H1 (cell line): ENCODE measurements at regions not wholly inside any gene's neighbourhood (a gene's known extent, or its start where the extent isn't known, plus 50 kb on each side); places are given as distances from the start of the nearest gene placed in this dataset.

Source experiments
- CTCF ChIA-PET: fragments of 300-600 bp; sonication (Branson Sonifier 250); formaldehyde crosslinking; loops from one replicate; lab custom pipeline; 2021; ENCODE audit not compliant: partially characterized antibody; lab: Charles Lee
- POLR2A ChIA-PET: fragments of 300-600 bp; sonication (Branson Sonifier 250); formaldehyde crosslinking; loops from one replicate; lab custom pipeline; 2021; ENCODE audit warnings: inconsistent platforms; ENCODE audit not compliant: partially characterized antibody; lab: Charles Lee
- DNase-seq, 2 experiments: peaks; one replicate each; pipeline versions ENCODE4 v3.0.0 to v3.0.0-alpha.2; 2010 to 2022; ENCODE audit warnings: low spot score in 2 of 2, low read depth in 1 of 2, mixed read lengths in 1 of 2
- FAIRE-seq: peaks from 2 replicates; lab custom pipeline; 2011; peaks lifted over from hg19 to GRCh38; lab: Jason Lieb, UNC
- H2AFZ ChIP-seq: 2 replicates; pipeline ENCODE4 v1.8.1; 2012; ENCODE audit warnings: low read length, inconsistent platforms
- H2AK5ac ChIP-seq: 2 replicates; pipeline ENCODE4 v1.6.1; 2013; ENCODE audit warnings: low read depth, low read length
- H2BK120ac ChIP-seq: replicated peaks from 2 replicates; pipeline ENCODE3; 2013; ENCODE audit warnings: low read depth, low read length, inconsistent platforms
- H2BK12ac ChIP-seq: 2 replicates; pipeline ENCODE4 v1.6.1; 2013; ENCODE audit warnings: low read depth, low read length
- H2BK15ac ChIP-seq: 2 replicates; pipeline ENCODE4 v1.6.1; 2013; ENCODE audit warnings: low read length
- H2BK20ac ChIP-seq: 2 replicates; pipeline ENCODE4 v1.6.1; 2013; ENCODE audit warnings: low read length
- H2BK5ac ChIP-seq: 2 replicates; pipeline ENCODE4 v1.6.1; 2013; ENCODE audit warnings: low read depth, low read length
- H3K14ac ChIP-seq: 2 replicates; pipeline ENCODE4 v1.6.1; 2013; ENCODE audit warnings: inconsistent platforms; ENCODE audit not compliant: insufficient read length
- H3K18ac ChIP-seq: 2 replicates; pipeline ENCODE4 v1.6.1; 2013; ENCODE audit warnings: low read length; ENCODE audit errors: extremely low read depth
- H3K23ac ChIP-seq: 2 replicates; pipeline ENCODE4 v1.6.1; 2013; ENCODE audit warnings: inconsistent platforms; ENCODE audit not compliant: insufficient read length
- H3K23me2 ChIP-seq: 2 replicates; pipeline ENCODE4 v1.6.1; 2013; ENCODE audit warnings: low read depth, low read length
- H3K27ac ChIP-seq: 2 replicates; pipeline ENCODE4 v1.6.1; 2011; ENCODE audit warnings: low read depth, low read length, inconsistent platforms
- H3K27me3 ChIP-seq, 4 experiments: replicated peaks in 1 of 4; 1 replicate in 1 of 4; 2 replicates in 3 of 4; pipeline versions ENCODE4 v1.6.1 to v1.8.1; 2011 to 2013; ENCODE audit warnings: low read length in 3 of 4, mild to moderate bottlenecking in 3 of 4, inconsistent platforms in 2 of 4, mixed read lengths in 2 of 4, moderate library complexity in 1 of 4; ENCODE audit not compliant: control insufficient read depth in 3 of 4, insufficient read depth in 3 of 4; ENCODE audit errors: extremely low read depth in 1 of 4
- H3K36me3 ChIP-seq, 4 experiments: 2 replicates each; pipeline versions ENCODE4 v1.6.1 to v1.8.1; 2011 to 2013; ENCODE audit warnings: mild to moderate bottlenecking in 4 of 4, low read length in 3 of 4, moderate library complexity in 2 of 4, control low read depth in 1 of 4, inconsistent platforms in 1 of 4; ENCODE audit not compliant: insufficient read depth in 4 of 4, control insufficient read depth in 2 of 4
- H3K4ac ChIP-seq: replicated peaks from 2 replicates; pipeline ENCODE3; 2013; ENCODE audit warnings: low read length, low read depth, mixed read lengths, inconsistent platforms; ENCODE audit not compliant: insufficient read length
- H3K4me1 ChIP-seq, 4 experiments: replicated peaks in 1 of 4; 1 replicate in 1 of 4; 2 replicates in 3 of 4; pipeline versions ENCODE4 v1.6.1 to v1.8.1; 2011 to 2013; ENCODE audit warnings: low read length in 3 of 4, inconsistent platforms in 2 of 4, mixed read lengths in 1 of 4; ENCODE audit not compliant: insufficient read depth in 4 of 4, control insufficient read depth in 3 of 4
- H3K4me2 ChIP-seq, 2 experiments: 2 replicates each; pipeline versions ENCODE4 v1.6.1 to v1.8.1; 2011 to 2013; ENCODE audit warnings: low read depth in 2 of 2, low read length in 2 of 2, control low read depth in 1 of 2, inconsistent platforms in 1 of 2, mild to moderate bottlenecking in 1 of 2; ENCODE audit not compliant: insufficient read depth in 1 of 2
- H3K4me3 ChIP-seq, 4 experiments: fragments of 200-600, 300-600 bp in 1 of 4; sonication (generic), shearing (Covaris generic), sonication (Bioruptor Twin) in 1 of 4; 2 replicates each; pipeline versions ENCODE4 v1.5.1 to v1.8.1; 2011 to 2016; ENCODE audit warnings: low read length in 4 of 4, low read depth in 3 of 4, control low read depth in 2 of 4, inconsistent platforms in 2 of 4, mild to moderate bottlenecking in 2 of 4, mixed read lengths in 1 of 4, moderate library complexity in 1 of 4; ENCODE audit not compliant: insufficient read depth in 2 of 4; ENCODE audit errors: extremely low read depth in 1 of 4
- H3K56ac ChIP-seq: replicated peaks from 2 replicates; pipeline ENCODE3; 2013; ENCODE audit warnings: low read depth, mild to moderate bottlenecking, mixed read lengths, low read length, inconsistent platforms; ENCODE audit not compliant: insufficient read length
- H3K79me1 ChIP-seq: 2 replicates; pipeline ENCODE4 v1.6.1; 2013; ENCODE audit warnings: low read depth, low read length, control low read depth
- H3K79me2 ChIP-seq, 2 experiments: 2 replicates each; pipeline versions ENCODE4 v1.6.1 to v1.8.1; 2012 to 2013; ENCODE audit warnings: low read length in 2 of 2, mild to moderate bottlenecking in 2 of 2, inconsistent platforms in 1 of 2; ENCODE audit not compliant: insufficient read depth in 2 of 2, control insufficient read depth in 1 of 2
- H3K9ac ChIP-seq, 4 experiments: replicated peaks in 1 of 4; 1 replicate in 1 of 4; 2 replicates in 3 of 4; pipeline versions ENCODE4 v1.6.1 to v1.8.1; 2011 to 2013; ENCODE audit warnings: low read depth in 3 of 4, low read length in 3 of 4, control low read depth in 2 of 4, mild to moderate bottlenecking in 2 of 4, moderate library complexity in 2 of 4, inconsistent platforms in 1 of 4; ENCODE audit errors: extremely low read depth in 1 of 4
- H3K9me3 ChIP-seq, 2 experiments: 2 replicates each; pipeline versions ENCODE4 v1.6.1 to v1.8.1; 2012 to 2013; ENCODE audit warnings: mild to moderate bottlenecking in 2 of 2, moderate library complexity in 2 of 2, control low read depth in 1 of 2, inconsistent platforms in 1 of 2, low read depth in 1 of 2, low read length in 1 of 2, mixed read lengths in 1 of 2; ENCODE audit not compliant: insufficient read depth in 2 of 2
- H4K20me1 ChIP-seq, 2 experiments: replicated peaks in 1 of 2; 2 replicates each; pipeline versions ENCODE3 to v1.8.1; 2011 to 2013; ENCODE audit warnings: inconsistent platforms in 2 of 2, low read length in 2 of 2, mild to moderate bottlenecking in 1 of 2; ENCODE audit not compliant: insufficient read depth in 2 of 2, control insufficient read depth in 1 of 2
- H4K5ac ChIP-seq: 2 replicates; pipeline ENCODE4 v1.6.1; 2013; ENCODE audit warnings: low read length, low read depth, mixed read lengths, inconsistent platforms; ENCODE audit not compliant: insufficient read length
- H4K8ac ChIP-seq: 2 replicates; pipeline ENCODE4 v1.8.0; 2013; ENCODE audit warnings: mild to moderate bottlenecking, moderate library complexity, low read length, inconsistent platforms; ENCODE audit not compliant: insufficient read depth; ENCODE audit errors: extremely low read depth
- H4K91ac ChIP-seq: replicated peaks from 2 replicates; pipeline ENCODE3; 2013; ENCODE audit warnings: low read length, mixed read lengths, inconsistent platforms; ENCODE audit not compliant: insufficient read length
- FOSL1 ChIP-seq: IDR thresholded peaks from 2 replicates; pipeline ENCODE4 v1.6.1; 2011; ENCODE audit warnings: mild to moderate bottlenecking, low read depth, low read length, moderate library complexity; ENCODE audit not compliant: insufficient read depth
- JUND ChIP-seq: IDR thresholded peaks from 2 replicates; pipeline ENCODE4 v1.6.1; 2011; ENCODE audit warnings: mild to moderate bottlenecking, improper control_type of control experiment, low read length
- KDM4A ChIP-seq: IDR thresholded peaks from one replicate; pipeline ENCODE4 v1.7.1; 2012; ENCODE audit warnings: low read depth, mild to moderate bottlenecking, moderate library complexity, low read length, inconsistent platforms; ENCODE audit not compliant: severe bottlenecking
- POU5F1 ChIP-seq: IDR thresholded peaks from 2 replicates; pipeline ENCODE4 v1.6.1; 2011; ENCODE audit warnings: low read depth, mild to moderate bottlenecking, low read length, moderate library complexity
- SIRT6 ChIP-seq: IDR thresholded peaks from one replicate; pipeline ENCODE4 v1.7.1; 2012; ENCODE audit warnings: low read length, inconsistent platforms
- SP4 ChIP-seq: IDR thresholded peaks from 2 replicates; pipeline ENCODE4 v1.6.1; 2012; ENCODE audit warnings: low read length, inconsistent platforms
- USF2 ChIP-seq: IDR thresholded peaks from 2 replicates; pipeline ENCODE4 v1.6.1; 2011; ENCODE audit warnings: low read length, improper control_type of control experiment
- WGBS, 2 experiments: shearing (Covaris generic) in 1 of 2; methylation state at CpG; one replicate each; pipeline versions ENCODE4 v1.1.6 to v1.1.7; 2013 to 2015; ENCODE audit warnings: low lambda C conversion rate in 2 of 2, mixed read lengths in 2 of 2, inconsistent platforms in 1 of 2, low coverage in 1 of 2, missing lambda C conversion rate in 1 of 2; ENCODE audit not compliant: insufficient replicate concordance in 2 of 2, insufficient coverage in 1 of 2, insufficient read length in 1 of 2; ENCODE audit errors: extremely low coverage in 1 of 2, missing lambda C conversion rate in 1 of 2; 5-methylcytosine and 5-hydroxymethylcytosine counted together

GRCh38 chr2:181389524-181389923, 67.7 kb upstream of the ITGA4 start:
- TF ChIP-seq SIRT6 (no peak), USF2 (no peak), KDM4A (no peak), SP4 (no peak), FOSL1 (no peak), JUND (no peak), POU5F1 (no peak)
- TF ChIP-seq, all 59 proteins: peak for 0
- Histone ChIP-seq H2BK12ac (no peak overlapping the region), H2BK20ac (no peak overlapping the region; the same call in 1 of the 2 replicates), H3K4me3 (no peak overlapping the region), H3K18ac (no peak overlapping the region), H3K23me2 (no peaks in the 10 kb centered on the region), H3K14ac (no peak overlapping the region), H2AFZ (no peak overlapping the region), H2BK5ac (no peak overlapping the region), H3K27ac (no peak overlapping the region), H4K20me1 (no peaks in the 10 kb centered on the region), H3K56ac (no peak overlapping the region), H2AK5ac (no peak overlapping the region), H3K4ac (no peak overlapping the region), H3K4me2 (no peak overlapping the region), H3K36me3 (no peaks in the 10 kb centered on the region), H4K5ac (no peak overlapping the region), H2BK120ac (no peak overlapping the region), H2BK15ac (no peak overlapping the region), H4K91ac (no peak overlapping the region), H3K23ac (no peak overlapping the region), H3K9me3 (no peaks in the 10 kb centered on the region), H4K8ac (no peak overlapping the region), H3K9ac (no peak overlapping the region), H3K79me1 (no peaks in the 10 kb centered on the region), H3K79me2 (no peaks in the 10 kb centered on the region), H3K27me3 (no peaks in the 10 kb centered on the region), H3K4me1 (no peaks in the 10 kb centered on the region)
- 95% methylated on average over 3 of the region's 3 CpGs; no CpG with 5 or more reads in 1 of the 2 experiments for WGBS, 2 experiments
- no peak for DNase-seq
- ChIA-PET CTCF (no interaction called here), POLR2A (no interaction called here)
- FAIRE-seq = no peak
